Lower leg skin (tissue), 4 donors: ENCODE measurements at regions not wholly inside any gene's neighbourhood (a gene's known extent, or its start where the extent isn't known, plus 50 kb on each side); places are given as distances from the start of the nearest gene placed in this dataset.

Experiments
- DNase-seq, 2 donors: peaks; one replicate each; pipeline ENCODE4 v3.0.0-alpha.2; 2019; ENCODE audit warnings: low spot score in 2 of 2
- H3K4me3 ChIP-seq: fragments of 200-600 bp; sonication (generic); 2 replicates; pipeline ENCODE4 v1.5.1; 2017; ENCODE audit warnings: mild to moderate bottlenecking, low read depth; ENCODE audit not compliant: poor library complexity, severe bottlenecking
- CTCF ChIP-seq, 3 donors: fragments of 450-650 bp; IDR thresholded peaks; one replicate each; pipeline ENCODE4 v1.5.1; 2016; ENCODE audit warnings: antibody characterized with exemption in 3 of 3, mild to moderate bottlenecking in 3 of 3, moderate library complexity in 2 of 3
- POLR2A ChIP-seq, 2 donors: fragments of 450-650 bp; IDR thresholded peaks; one replicate each; pipeline ENCODE4 v1.6.1; 2016 to 2017; ENCODE audit warnings: antibody characterized with exemption in 2 of 2, mild to moderate bottlenecking in 1 of 2, moderate library complexity in 1 of 2
- WGBS, 2 donors: methylation state at CpG; one replicate each; pipeline ENCODE4 v1.1.5; 2018; 5-methylcytosine and 5-hydroxymethylcytosine counted together
- intact Hi-C: fragments of 100-400 bp; cut with DNase I; formaldehyde crosslinking; loops from one replicate; pipeline ENCODE4 v1.15.0; 2023; ENCODE audit warnings: low total_unique reads

- DNase-seq = no peak
- intact Hi-C loops = no loop called here
- H3K4me3 ChIP-seq = no peak overlapping the region
- 27 to 30% methylated on average over 4 of the region's 4 CpGs for WGBS, 2 donors
- TF ChIP-seq POLR2A (IDR thresholded peaks at IDR 0.05) (no peak), CTCF (IDR thresholded peaks at IDR 0.05) (no peak)
Measured at GRCh38 chrX:33989936-33990335, 142.2 kb downstream of the FAM47A start.

- intact Hi-C loops = no loop called here
Measured at GRCh38 chrX:33987458-33987857, 144.7 kb downstream of the FAM47A start.

GRCh38 chrX:33974676-33975075, 157.4 kb downstream of the FAM47A start:
- no peak overlapping the region for H3K4me3 ChIP-seq
- WGBS, 2 donors = 86 to 93% methylated on average over 5 to 6 of the region's 6 CpGs
- intact Hi-C loops = no loop called here
- no peak for DNase-seq
- TF ChIP-seq CTCF (IDR thresholded peaks at IDR 0.05) (no peak), POLR2A (IDR thresholded peaks at IDR 0.05) (no peak)

More at GRCh38 chrX:33987458-33987857, 144.7 kb downstream of the FAM47A start:
- 72 to 100% methylated on average over 1 to 4 of the region's 4 CpGs for WGBS, 2 donors
- peak in 1 of 2 donors; percentile 76 for DNase-seq
- no peak for TF ChIP-seq POLR2A (IDR thresholded peaks at IDR 0.05)
- no peak for TF ChIP-seq CTCF (IDR thresholded peaks at IDR 0.05)
- no peak overlapping the region for H3K4me3 ChIP-seq

- intact Hi-C loops = no loop called here
Measured at GRCh38 chrX:33970028-33970967, 161.8 kb downstream of the FAM47A start.

GRCh38 chrX:33969105-33969504, 163.0 kb downstream of the FAM47A start:
- 67 to 100% methylated on average over 1 of the region's 1 CpG for WGBS, 2 donors
- TF ChIP-seq POLR2A (IDR thresholded peaks at IDR 0.05) (no peak), CTCF (IDR thresholded peaks at IDR 0.05) (no peak)
- H3K4me3 ChIP-seq = no peak overlapping the region
- no peak for DNase-seq
- intact Hi-C loops = no loop called here

More at GRCh38 chrX:33970028-33970967, 161.8 kb downstream of the FAM47A start:
- WGBS, 2 donors = 72 to 100% methylated on average over 1 to 3 of the region's 3 CpGs
- no peak for TF ChIP-seq POLR2A (IDR thresholded peaks at IDR 0.05)
- no peak for TF ChIP-seq CTCF (IDR thresholded peaks at IDR 0.05)
- H3K4me3 ChIP-seq = no peak overlapping the region
- DNase-seq = no peak
